Osteoblast (primary cell): ENCODE measurements at regions not wholly inside any gene's neighbourhood (a gene's known extent, or its start where the extent isn't known, plus 50 kb on each side); places are given as distances from the start of the nearest gene placed in this dataset.

Experiments used
- DNase-seq: peaks from one replicate; pipeline ENCODE4 v3.0.0; 2011; ENCODE audit warnings: low spot score, mixed read lengths; ENCODE audit not compliant: insufficient read length; ENCODE audit errors: missing footprints
- H2AFZ ChIP-seq: 2 replicates; pipeline ENCODE4 v1.6.0; 2011; ENCODE audit warnings: mild to moderate bottlenecking, low read length
- H3K27ac ChIP-seq: 2 replicates; pipeline ENCODE4 v1.5.1; 2011; ENCODE audit warnings: mild to moderate bottlenecking, low read depth, low read length, moderate library complexity
- H3K27me3 ChIP-seq: 2 replicates; pipeline ENCODE4 v1.6.0; 2012; ENCODE audit warnings: mild to moderate bottlenecking, control low read depth, inconsistent platforms, low read length, moderate library complexity; ENCODE audit not compliant: insufficient read depth
- H3K36me3 ChIP-seq: 2 replicates; pipeline ENCODE4 v1.5.1; 2011; ENCODE audit warnings: mild to moderate bottlenecking, low read length, control low read depth, moderate library complexity; ENCODE audit not compliant: insufficient read depth
- H3K4me1 ChIP-seq: 2 replicates; pipeline ENCODE4 v1.5.1; 2011; ENCODE audit warnings: mild to moderate bottlenecking, low read length, control low read depth, moderate library complexity; ENCODE audit not compliant: insufficient read depth
- H3K4me2 ChIP-seq: 2 replicates; pipeline ENCODE4 v1.6.0; 2011; ENCODE audit warnings: mild to moderate bottlenecking, low read length; ENCODE audit not compliant: insufficient read depth
- H3K4me3 ChIP-seq: fragments of 200-600 bp; sonication (generic); 3 replicates; pipeline ENCODE4 v1.5.1; 2012; ENCODE audit warnings: mild to moderate bottlenecking, low read length, inconsistent platforms; ENCODE audit not compliant: insufficient read depth
- H3K79me2 ChIP-seq: 2 replicates; pipeline ENCODE4 v1.6.0; 2012; ENCODE audit warnings: mild to moderate bottlenecking, low read length, control low read depth, inconsistent platforms; ENCODE audit not compliant: insufficient read depth
- H3K9me3 ChIP-seq: 2 replicates; pipeline ENCODE4 v1.5.1; 2011; ENCODE audit warnings: low read depth, low read length, control low read depth
- H4K20me1 ChIP-seq: 2 replicates; pipeline ENCODE4 v1.6.0; 2012; ENCODE audit warnings: mild to moderate bottlenecking, low read length, control low read depth; ENCODE audit not compliant: insufficient read depth
- TF ChIP-seq, protein P1 (sequence below): IDR thresholded peaks from 2 replicates; pipeline ENCODE4 v1.5.1; 2011; ENCODE audit warnings: mild to moderate bottlenecking, low read depth, low read length, moderate library complexity; ENCODE audit errors: extremely low read depth

DNA sequence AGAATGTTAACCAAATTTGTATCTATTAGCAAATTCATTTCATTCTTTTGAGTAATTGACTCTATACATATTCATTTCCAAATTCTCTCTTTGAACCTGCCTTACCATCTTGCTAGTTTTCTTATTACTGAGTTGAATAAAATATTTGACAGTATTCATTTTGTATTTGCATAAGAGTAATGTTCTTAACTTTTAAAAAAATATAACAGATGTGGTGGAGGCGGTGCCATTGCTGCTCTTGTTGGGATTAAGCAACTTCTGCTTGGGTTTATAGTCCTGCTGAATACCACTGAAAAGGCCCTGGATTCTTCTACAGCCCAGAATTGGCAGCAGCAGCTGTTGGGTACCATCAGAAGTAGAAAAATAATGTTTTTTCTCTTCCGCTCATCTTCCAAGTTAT, 148.9 kb upstream of the PEX5L start:
- no peak for DNase-seq
- H3K4me3 ChIP-seq: no peak overlapping the region
- TF ChIP-seq, protein P1, sequence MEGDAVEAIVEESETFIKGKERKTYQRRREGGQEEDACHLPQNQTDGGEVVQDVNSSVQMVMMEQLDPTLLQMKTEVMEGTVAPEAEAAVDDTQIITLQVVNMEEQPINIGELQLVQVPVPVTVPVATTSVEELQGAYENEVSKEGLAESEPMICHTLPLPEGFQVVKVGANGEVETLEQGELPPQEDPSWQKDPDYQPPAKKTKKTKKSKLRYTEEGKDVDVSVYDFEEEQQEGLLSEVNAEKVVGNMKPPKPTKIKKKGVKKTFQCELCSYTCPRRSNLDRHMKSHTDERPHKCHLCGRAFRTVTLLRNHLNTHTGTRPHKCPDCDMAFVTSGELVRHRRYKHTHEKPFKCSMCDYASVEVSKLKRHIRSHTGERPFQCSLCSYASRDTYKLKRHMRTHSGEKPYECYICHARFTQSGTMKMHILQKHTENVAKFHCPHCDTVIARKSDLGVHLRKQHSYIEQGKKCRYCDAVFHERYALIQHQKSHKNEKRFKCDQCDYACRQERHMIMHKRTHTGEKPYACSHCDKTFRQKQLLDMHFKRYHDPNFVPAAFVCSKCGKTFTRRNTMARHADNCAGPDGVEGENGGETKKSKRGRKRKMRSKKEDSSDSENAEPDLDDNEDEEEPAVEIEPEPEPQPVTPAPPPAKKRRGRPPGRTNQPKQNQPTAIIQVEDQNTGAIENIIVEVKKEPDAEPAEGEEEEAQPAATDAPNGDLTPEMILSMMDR: no peak
- no peaks in the 10 kb centered on the region for H3K79me2 ChIP-seq
- H2AFZ ChIP-seq: no peak overlapping the region
- H3K36me3 ChIP-seq: no peaks in the 10 kb centered on the region
- H4K20me1 ChIP-seq: no peaks in the 10 kb centered on the region
- H3K4me2 ChIP-seq: no peak overlapping the region
- H3K9me3 ChIP-seq: no peaks in the 10 kb centered on the region
- no peaks in the 10 kb centered on the region for H3K27me3 ChIP-seq
- peaks cover 2% of the 10 kb centered on the region for H3K4me1 ChIP-seq
- no peak overlapping the region for H3K27ac ChIP-seq

- H3K4me1 ChIP-seq: no peaks in the 10 kb centered on the region
- H3K9me3 ChIP-seq: no peaks in the 10 kb centered on the region
- H2AFZ ChIP-seq: no peak overlapping the region
- TF ChIP-seq, protein P1: no peak
- H4K20me1 ChIP-seq: no peaks in the 10 kb centered on the region
- no peak for DNase-seq
- H3K4me2 ChIP-seq: no peak overlapping the region
- no peaks in the 10 kb centered on the region for H3K79me2 ChIP-seq
- no peak overlapping the region for H3K4me3 ChIP-seq
- no peaks in the 10 kb centered on the region for H3K27me3 ChIP-seq
- H3K36me3 ChIP-seq: no peaks in the 10 kb centered on the region
- H3K27ac ChIP-seq: no peak overlapping the region
Measured at GRCh38 chr3:180188512-180189309, 152.0 kb upstream of the PEX5L start.

- no peak overlapping the region for H3K4me2 ChIP-seq
- no peak overlapping the region for H2AFZ ChIP-seq
- no peaks in the 10 kb centered on the region for H3K36me3 ChIP-seq
- TF ChIP-seq, protein P1: no peak
- H3K27me3 ChIP-seq: no peaks in the 10 kb centered on the region
- DNase-seq: no peak
- H4K20me1 ChIP-seq: no peaks in the 10 kb centered on the region
- no peak overlapping the region for H3K27ac ChIP-seq
- H3K79me2 ChIP-seq: no peaks in the 10 kb centered on the region
- no peaks in the 10 kb centered on the region for H3K9me3 ChIP-seq
- H3K4me3 ChIP-seq: no peak overlapping the region
- no peaks in the 10 kb centered on the region for H3K4me1 ChIP-seq
Measured at GRCh38 chr3:180189310-180189648, 152.5 kb upstream of the PEX5L start.

DNA sequence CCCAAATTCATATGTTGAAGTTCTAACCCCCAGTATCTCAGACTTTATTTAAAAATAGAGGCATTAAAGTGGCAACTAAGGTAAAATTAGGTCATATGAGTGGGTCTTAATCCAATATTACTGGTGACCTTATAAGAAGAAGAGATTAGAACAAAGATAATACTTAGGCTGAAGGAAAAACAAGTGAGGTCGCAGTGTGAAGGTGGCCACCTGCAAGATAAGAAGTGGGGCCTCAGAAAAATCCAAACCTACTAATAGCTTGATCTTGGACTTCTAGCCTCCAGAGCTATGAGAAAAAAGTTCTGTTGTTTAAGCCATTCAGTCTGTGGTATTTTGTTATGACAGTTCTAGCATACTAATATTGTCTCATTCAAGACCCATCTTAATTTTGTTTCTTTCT, 159.9 kb upstream of the PEX5L start:
- Histone ChIP-seq H3K4me3 (no peak overlapping the region), H3K27me3 (no peaks in the 10 kb centered on the region), H2AFZ (no peak overlapping the region), H3K79me2 (no peaks in the 10 kb centered on the region), H3K9me3 (no peaks in the 10 kb centered on the region), H3K27ac (no peak overlapping the region), H3K4me1 (no peaks in the 10 kb centered on the region), H3K36me3 (no peaks in the 10 kb centered on the region), H4K20me1 (no peaks in the 10 kb centered on the region), H3K4me2 (no peak overlapping the region)
- no peak for DNase-seq
- TF ChIP-seq, protein P1: no peak
